ENCODE measurements at regions not wholly inside any gene's neighbourhood (a gene's known extent, or its start where the extent isn't known, plus 50 kb on each side); places are given as distances from the start of the nearest gene placed in this dataset.

- WGBS (ENCODE audit: extremely low coverage, insufficient read length, low lambda C conversion rate): no CpG with 5 or more reads among the region's 4 CpGs
- H2AFZ ChIP-seq (ENCODE audit: low read length): no peak overlapping the region
These were observed 384.4 kb downstream of the LMO7 start for GRCh38 chr13:76020421-76020955.

More at GRCh38 chr13:76020421-76020955, 384.4 kb downstream of the LMO7 start:
- no peak overlapping the region for H3K14ac ChIP-seq (ENCODE audit: insufficient read depth, low read length)
- no peaks in the 10 kb centered on the region for H3K79me2 ChIP-seq (ENCODE audit: insufficient read depth, low read length)
- H4K91ac ChIP-seq (ENCODE audit: insufficient read length, low read depth, low read length): no peak overlapping the region
- H2AK5ac ChIP-seq (ENCODE audit: insufficient read length, low read length): no peak overlapping the region
- Mint-ChIP-seq H3K4me1 (peaks cover 5 to 6% of the 10 kb centered on the region in 2 experiments), H3K27me3 (ENCODE audit: low read depth) (no peaks in the 10 kb centered on the region), H3K9me3 (no peaks in the 10 kb centered on the region), H3K4me3 (no peak overlapping the region), H3K36me3 (ENCODE audit: insufficient read depth in 1 of 3, low read depth in 3 of 3) (no peaks in the 10 kb centered on the region), H3K27ac (no peak overlapping the region)
- H2BK120ac ChIP-seq (ENCODE audit: low read depth, low read length, poor library complexity, severe bottlenecking): no peak overlapping the region
- TF ChIP-seq CTCF (conservative IDR thresholded peaks at IDR 0.05): no peak
- no peak overlapping the region for H3K4me2 ChIP-seq (ENCODE audit: insufficient read depth, insufficient read length, low read length)
- H3K4me1 ChIP-seq (ENCODE audit: insufficient read depth, low read length): no peaks in the 10 kb centered on the region
- no peaks in the 10 kb centered on the region for H4K20me1 ChIP-seq (ENCODE audit: control insufficient read depth, insufficient read depth, insufficient read length)
- H3K27ac ChIP-seq (ENCODE audit: insufficient read length, low read depth, low read length): no peak overlapping the region
- no peak overlapping the region for H3K56ac ChIP-seq (ENCODE audit: insufficient read length, low read depth, low read length)
- H3K4ac ChIP-seq (ENCODE audit: low read depth, low read length): no peak overlapping the region
- H2BK12ac ChIP-seq (ENCODE audit: insufficient read length, low read depth, low read length): no peak overlapping the region
- no peak overlapping the region for H3K23ac ChIP-seq (ENCODE audit: insufficient read length, low read depth, low read length)
- no peak overlapping the region for H4K5ac ChIP-seq (ENCODE audit: insufficient read length, low read depth, low read length)
- H3K79me1 ChIP-seq (ENCODE audit: insufficient read depth, low read depth, low read length, poor library complexity, severe bottlenecking): no peaks in the 10 kb centered on the region
- no peak for DNase-seq
- no peaks in the 10 kb centered on the region for H3K27me3 ChIP-seq (ENCODE audit: insufficient read depth, low read length)
- no peaks in the 10 kb centered on the region for H3K9me3 ChIP-seq (ENCODE audit: control insufficient read depth, low read depth, low read length)
- H2BK15ac ChIP-seq (ENCODE audit: low read depth, low read length): no peak overlapping the region
- no peak overlapping the region for H4K8ac ChIP-seq (replicated peaks; ENCODE audit: insufficient read length, low read depth, low read length)
- H2BK20ac ChIP-seq (ENCODE audit: low read depth, low read length, poor library complexity, severe bottlenecking): no peak overlapping the region
- H3K23me2 ChIP-seq (ENCODE audit: insufficient read length, low read depth, low read length, poor library complexity, severe bottlenecking): no peaks in the 10 kb centered on the region
- no peak overlapping the region for H3T11ph ChIP-seq (ENCODE audit: low read length)
- no peak overlapping the region for H3K9ac ChIP-seq (ENCODE audit: extremely low read depth, insufficient read length, low read length)
- H2BK5ac ChIP-seq (ENCODE audit: insufficient read length, low read length): no peak overlapping the region
- no peak overlapping the region for H3K18ac ChIP-seq (ENCODE audit: insufficient read length, low read depth, low read length)
